DOHH2 (cell line): ENCODE measurements at regions not wholly inside any gene's neighbourhood (a gene's known extent, or its start where the extent isn't known, plus 50 kb on each side); places are given as distances from the start of the nearest gene placed in this dataset.

Experiments used
- H3F3A ChIP-seq: fragments of 200-600 bp; sonication (generic), shearing (Covaris generic); 2 replicates; pipeline ENCODE4 v1.6.0; 2016; ENCODE audit warnings: antibody characterized with exemption, mild to moderate bottlenecking; ENCODE audit not compliant: control insufficient read depth, insufficient read depth
- H3K27ac ChIP-seq: fragments of 200-600 bp; sonication (generic); 2 replicates; pipeline ENCODE4 v1.5.1; 2014; ENCODE audit warnings: low read depth, mild to moderate bottlenecking, low read length, moderate library complexity
- H3K27me3 ChIP-seq: fragments of 200-600 bp; sonication (generic); 2 replicates; pipeline ENCODE4 v1.6.1; 2014; ENCODE audit warnings: mild to moderate bottlenecking, low read length, mixed read lengths; ENCODE audit not compliant: control insufficient read depth
- H3K36me3 ChIP-seq: fragments of 200-600 bp; sonication (generic); 2 replicates; pipeline ENCODE4 v1.6.1; 2014; ENCODE audit warnings: mild to moderate bottlenecking, low read length, moderate library complexity, mixed read lengths; ENCODE audit not compliant: control insufficient read depth
- H3K4me1 ChIP-seq: fragments of 200-600 bp; sonication (generic); 2 replicates; pipeline ENCODE4 v1.6.1; 2014; ENCODE audit warnings: mild to moderate bottlenecking, low read length, mixed read lengths; ENCODE audit not compliant: control insufficient read depth
- H3K4me2 ChIP-seq: fragments of 200-600 bp; sonication (generic); 2 replicates; pipeline ENCODE4 v1.6.0; 2014; ENCODE audit warnings: mild to moderate bottlenecking, low read length, moderate library complexity
- H3K4me3 ChIP-seq: fragments of 200-600 bp; sonication (generic); 2 replicates; pipeline ENCODE4 v1.5.1; 2014; ENCODE audit warnings: mild to moderate bottlenecking, low read length, mixed read lengths
- H3K79me2 ChIP-seq: fragments of 200-600 bp; sonication (generic); 2 replicates; pipeline ENCODE4 v1.6.1; 2014; ENCODE audit warnings: mild to moderate bottlenecking, low read length, mixed read lengths; ENCODE audit not compliant: control insufficient read depth
- H3K9me2 ChIP-seq: fragments of 200-600 bp; sonication (generic); replicated peaks from 2 replicates; pipeline ENCODE4 v1.6.1; 2014; ENCODE audit warnings: mild to moderate bottlenecking, low read length, mixed read lengths; ENCODE audit not compliant: control insufficient read depth
- H3K9me3 ChIP-seq: fragments of 200-600 bp; sonication (generic); 2 replicates; pipeline ENCODE4 v1.6.1; 2014; ENCODE audit warnings: antibody characterized with exemption, low read length, mixed read lengths; ENCODE audit not compliant: control insufficient read depth, insufficient read depth
- H4K20me1 ChIP-seq: fragments of 200-600 bp; sonication (generic); 2 replicates; pipeline ENCODE4 v1.6.0; 2014; ENCODE audit warnings: low read depth, mild to moderate bottlenecking, antibody characterized with exemption, low read length, moderate library complexity; ENCODE audit not compliant: control insufficient read depth, insufficient read depth
- EZH2phosphoT487 ChIP-seq: fragments of 200-600 bp; sonication (generic); IDR thresholded peaks from 2 replicates; pipeline ENCODE4 v1.6.1; 2017; ENCODE audit warnings: borderline replicate concordance, mild to moderate bottlenecking, antibody characterized with exemption, low read length, moderate library complexity, mixed read lengths
- TF ChIP-seq, protein P1 (sequence below): fragments of 200-600 bp; sonication (generic); IDR thresholded peaks from one replicate; pipeline ENCODE4 v1.5.1; 2014; ENCODE audit warnings: antibody characterized with exemption, mild to moderate bottlenecking, low read depth, low read length; ENCODE audit not compliant: poor library complexity, severe bottlenecking

DNA sequence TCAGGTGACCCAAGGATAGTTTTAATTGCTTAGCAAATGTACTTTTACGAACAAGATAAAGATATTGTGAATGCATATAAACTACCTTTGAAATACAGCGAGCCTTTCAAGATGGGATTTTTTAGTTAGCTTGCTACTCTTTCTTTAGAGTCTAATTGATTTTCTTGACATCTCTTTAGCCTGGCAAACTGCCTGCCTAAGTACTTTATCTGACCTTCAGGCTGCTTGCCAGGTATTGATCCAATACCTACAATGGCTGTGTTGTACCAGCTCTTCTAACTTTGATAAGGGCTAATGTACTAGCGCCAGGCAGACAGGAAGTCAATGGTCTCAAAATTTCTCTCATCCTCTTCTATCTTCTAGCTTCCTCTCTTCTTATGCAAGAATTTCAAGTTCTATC lies 414.4 kb upstream of the ACVR2A start:
- H3K27me3 ChIP-seq, result no peaks in the 10 kb centered on the region
- no peaks in the 10 kb centered on the region for H3K4me1 ChIP-seq
- H3K27ac ChIP-seq, result no peak overlapping the region
- no peak overlapping the region for H3K4me3 ChIP-seq
- no peak overlapping the region for H3K4me2 ChIP-seq
- TF ChIP-seq EZH2phosphoT487, result no peak
- TF ChIP-seq, protein P1, sequence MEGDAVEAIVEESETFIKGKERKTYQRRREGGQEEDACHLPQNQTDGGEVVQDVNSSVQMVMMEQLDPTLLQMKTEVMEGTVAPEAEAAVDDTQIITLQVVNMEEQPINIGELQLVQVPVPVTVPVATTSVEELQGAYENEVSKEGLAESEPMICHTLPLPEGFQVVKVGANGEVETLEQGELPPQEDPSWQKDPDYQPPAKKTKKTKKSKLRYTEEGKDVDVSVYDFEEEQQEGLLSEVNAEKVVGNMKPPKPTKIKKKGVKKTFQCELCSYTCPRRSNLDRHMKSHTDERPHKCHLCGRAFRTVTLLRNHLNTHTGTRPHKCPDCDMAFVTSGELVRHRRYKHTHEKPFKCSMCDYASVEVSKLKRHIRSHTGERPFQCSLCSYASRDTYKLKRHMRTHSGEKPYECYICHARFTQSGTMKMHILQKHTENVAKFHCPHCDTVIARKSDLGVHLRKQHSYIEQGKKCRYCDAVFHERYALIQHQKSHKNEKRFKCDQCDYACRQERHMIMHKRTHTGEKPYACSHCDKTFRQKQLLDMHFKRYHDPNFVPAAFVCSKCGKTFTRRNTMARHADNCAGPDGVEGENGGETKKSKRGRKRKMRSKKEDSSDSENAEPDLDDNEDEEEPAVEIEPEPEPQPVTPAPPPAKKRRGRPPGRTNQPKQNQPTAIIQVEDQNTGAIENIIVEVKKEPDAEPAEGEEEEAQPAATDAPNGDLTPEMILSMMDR, result no peak
- no peaks in the 10 kb centered on the region for H4K20me1 ChIP-seq
- H3K79me2 ChIP-seq, result no peaks in the 10 kb centered on the region
- H3F3A ChIP-seq, result no peaks in the 10 kb centered on the region
- H3K36me3 ChIP-seq, result no peaks in the 10 kb centered on the region
- no peaks in the 10 kb centered on the region for H3K9me2 ChIP-seq
- H3K9me3 ChIP-seq, result no peaks in the 10 kb centered on the region

DNA sequence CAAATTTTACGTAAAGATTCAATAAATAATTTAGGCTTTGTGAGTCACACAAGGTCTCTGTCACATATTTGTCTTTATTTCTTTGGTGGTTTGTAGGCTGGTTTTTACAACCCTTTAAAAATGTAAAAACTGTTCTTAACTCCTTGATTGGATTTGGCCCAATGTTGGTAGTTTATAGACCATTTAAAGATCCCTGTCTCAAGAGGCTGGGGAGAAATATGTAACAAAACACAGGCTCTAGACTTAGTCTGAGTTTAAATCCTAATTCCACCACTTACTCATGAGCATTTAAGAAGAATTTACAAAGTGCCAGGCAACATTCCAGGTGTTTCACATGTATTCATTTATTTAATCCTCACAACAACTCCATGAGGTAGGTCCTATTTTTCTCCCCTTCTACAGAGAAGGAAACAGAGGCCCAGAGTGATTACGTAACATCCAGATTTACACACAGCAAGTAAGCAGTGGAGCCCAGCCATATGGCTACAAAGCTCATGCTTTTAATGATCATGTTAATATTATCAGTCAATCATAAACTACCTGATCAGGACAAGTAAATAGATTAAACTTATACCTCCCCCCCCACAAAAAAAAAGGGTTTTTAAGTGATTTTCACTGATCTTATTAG lies 416.6 kb upstream of the ACVR2A start:
- no peaks in the 10 kb centered on the region for H4K20me1 ChIP-seq
- H3K79me2 ChIP-seq, result no peaks in the 10 kb centered on the region
- no peaks in the 10 kb centered on the region for H3F3A ChIP-seq
- TF ChIP-seq EZH2phosphoT487, result no peak
- TF ChIP-seq, protein P1, result no peak
- no peaks in the 10 kb centered on the region for H3K4me1 ChIP-seq
- no peaks in the 10 kb centered on the region for H3K27me3 ChIP-seq
- H3K9me3 ChIP-seq, result no peaks in the 10 kb centered on the region
- H3K4me2 ChIP-seq, result no peak overlapping the region
- no peak overlapping the region for H3K4me3 ChIP-seq
- no peaks in the 10 kb centered on the region for H3K36me3 ChIP-seq
- H3K27ac ChIP-seq, result no peak overlapping the region
- H3K9me2 ChIP-seq, result no peaks in the 10 kb centered on the region

DNA sequence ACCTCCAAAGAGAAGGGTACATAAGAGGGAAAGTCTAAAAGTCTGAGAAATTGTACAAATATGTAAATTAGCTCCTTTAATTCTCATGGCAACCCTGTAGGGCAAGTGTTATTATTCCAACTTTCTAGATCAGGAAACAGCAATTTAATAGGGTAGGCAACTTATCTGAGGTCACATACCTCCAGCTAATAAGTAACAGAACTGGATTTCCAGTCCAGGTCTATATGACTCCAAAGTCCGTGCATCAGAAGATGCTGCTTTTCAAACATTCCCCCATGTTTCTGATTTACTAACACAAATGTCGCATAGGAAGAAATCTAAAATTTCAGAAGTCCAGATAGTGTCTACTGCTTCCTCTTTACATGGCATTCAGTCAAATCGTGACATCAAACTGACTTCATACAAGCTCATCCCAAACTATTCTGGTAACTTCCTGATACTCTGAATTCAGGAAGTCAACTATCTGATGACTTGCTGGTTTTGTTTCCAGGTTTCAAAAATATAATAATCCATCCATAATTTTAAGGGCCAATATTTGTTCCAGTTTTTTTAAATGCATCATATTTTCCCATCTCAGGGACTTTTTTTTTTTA lies 419.3 kb upstream of the ACVR2A start:
- Histone ChIP-seq H3K9me2 (no peaks in the 10 kb centered on the region), H3F3A (no peaks in the 10 kb centered on the region), H3K4me3 (no peak overlapping the region), H3K4me2 (no peak overlapping the region), H3K27ac (no peak overlapping the region), H4K20me1 (no peaks in the 10 kb centered on the region), H3K4me1 (no peaks in the 10 kb centered on the region), H3K27me3 (no peaks in the 10 kb centered on the region), H3K79me2 (no peaks in the 10 kb centered on the region), H3K9me3 (no peaks in the 10 kb centered on the region), H3K36me3 (no peaks in the 10 kb centered on the region)
- no peak for TF ChIP-seq EZH2phosphoT487
- TF ChIP-seq, protein P1, result no peak
